NCI-H2196 (cell line): ENCODE measurements at regions not wholly inside any gene's neighbourhood (a gene's known extent, or its start where the extent isn't known, plus 50 kb on each side); places are given as distances from the start of the nearest gene placed in this dataset.
"Not testable (repeated sequence)": the region's sequence is repeated elsewhere in the genome, so short reads cannot be mapped to it uniquely, and the experiment has no call there.

Source experiments
- DNase-seq: peaks from one replicate; lab custom pipeline; 2025; ENCODE audit not compliant: unreplicated experiment; lab: John Stamatoyannopoulos, UW

GRCh38 chr14:48127674-48128073, 452.3 kb upstream of the MDGA2 start:
- DNase-seq: no peak

GRCh38 chr14:48125654-48126053, 450.2 kb upstream of the MDGA2 start:
- no peak for DNase-seq

- DNase-seq: no peak
Observed at GRCh38 chr14:48113713-48114112, 438.3 kb upstream of the MDGA2 start.

- DNase-seq: no peak
Observed at GRCh38 chr14:48111151-48111550, 435.7 kb upstream of the MDGA2 start.

GRCh38 chr14:48107646-48108045, 432.2 kb upstream of the MDGA2 start:
- DNase-seq: no peak

GRCh38 chr14:48096897-48097296, 421.5 kb upstream of the MDGA2 start:
- no peak for DNase-seq

- DNase-seq: no peak
Observed at GRCh38 chr14:48086516-48086915, 411.1 kb upstream of the MDGA2 start.

- no peak for DNase-seq
Observed at GRCh38 chr14:48075487-48075886, 400.1 kb upstream of the MDGA2 start.

- no peak for DNase-seq
Observed at GRCh38 chr14:48052973-48053372, 377.6 kb upstream of the MDGA2 start.

GRCh38 chr14:48035836-48036235, 360.4 kb upstream of the MDGA2 start:
- no peak for DNase-seq

- no peak for DNase-seq
Observed at GRCh38 chr14:48027115-48027514, 351.7 kb upstream of the MDGA2 start.

- no peak for DNase-seq
Observed at GRCh38 chr14:48023881-48024280, 348.5 kb upstream of the MDGA2 start.

- DNase-seq: not testable (repeated sequence)
Observed at GRCh38 chr14:48011484-48011883, 336.1 kb upstream of the MDGA2 start.

- DNase-seq: no peak
Observed at GRCh38 chr14:48008646-48009045, 333.2 kb upstream of the MDGA2 start.

- DNase-seq: no peak
Observed at GRCh38 chr14:48005986-48006385, 330.6 kb upstream of the MDGA2 start.

GRCh38 chr14:47993883-47994282, 318.5 kb upstream of the MDGA2 start:
- no peak for DNase-seq

GRCh38 chr14:47988175-47988574, 312.8 kb upstream of the MDGA2 start:
- DNase-seq: no peak

GRCh38 chr14:47978871-47979270, 303.5 kb upstream of the MDGA2 start:
- DNase-seq: no peak

GRCh38 chr14:47976139-47976538, 300.7 kb upstream of the MDGA2 start:
- DNase-seq: no peak

GRCh38 chr14:47966076-47966810, 290.8 kb upstream of the MDGA2 start:
- no peak for DNase-seq

- DNase-seq: no peak
Observed at GRCh38 chr14:47961634-47962033, 286.2 kb upstream of the MDGA2 start.

- no peak for DNase-seq
Observed at GRCh38 chr14:47959740-47960139, 284.3 kb upstream of the MDGA2 start.

GRCh38 chr14:47949006-47949405, 273.6 kb upstream of the MDGA2 start:
- DNase-seq: no peak
